Psoas muscle (tissue), 7 donors: ENCODE measurements at regions not wholly inside any gene's neighbourhood (a gene's known extent, or its start where the extent isn't known, plus 50 kb on each side); places are given as distances from the start of the nearest gene placed in this dataset.

Source experiments
- ATAC-seq, 4 donors: fragments of 200-7000 bp; cut with Tn5 transposase; one replicate each; pipeline ENCODE4 v1.9.1; 2020; ENCODE audit warnings: moderate library complexity in 3 of 4, mild to moderate bottlenecking in 2 of 4
- DNase-seq, 2 donors: peaks; one replicate each; pipeline ENCODE4 v3.0.0-alpha.2; 2020
- H3K27ac ChIP-seq: fragments of 200-600 bp; one replicate; pipeline ENCODE4 v1.8.0; 2022
- H3K27me3 ChIP-seq, 3 donors: fragments of 200-600 bp in 1 of 3; one replicate each; pipeline versions ENCODE4 v1.6.1 to v1.8.0; 2013 to 2022; ENCODE audit warnings: low read length in 2 of 3, mild to moderate bottlenecking in 2 of 3, moderate library complexity in 1 of 3; ENCODE audit not compliant: insufficient read depth in 3 of 3
- H3K36me3 ChIP-seq, 2 donors: fragments of 200-600 bp in 1 of 2; one replicate each; pipeline versions ENCODE4 v1.6.1 to v1.8.0; 2013 to 2022; ENCODE audit warnings: low read depth in 1 of 2, mild to moderate bottlenecking in 1 of 2, moderate library complexity in 1 of 2; ENCODE audit not compliant: insufficient read depth in 1 of 2
- H3K4me1 ChIP-seq: fragments of 200-600 bp; one replicate; pipeline ENCODE4 v1.8.0; 2022
- H3K4me3 ChIP-seq: fragments of 200-600 bp; one replicate; pipeline ENCODE4 v1.8.0; 2022; ENCODE audit warnings: mild to moderate bottlenecking
- H3K9me3 ChIP-seq: fragments of 200-600 bp; one replicate; pipeline ENCODE4 v1.8.0; 2022
- WGBS, 3 donors: extraction: QIAGEN DNeasy Blood & Tissue Kit; methylation state at CpG; one replicate each; pipeline versions ENCODE4 v1.1.6 to v1.1.7; 2013; 5-methylcytosine and 5-hydroxymethylcytosine counted together
- intact Hi-C, 2 donors: fragments of 100-400 bp; cut with DNase I; formaldehyde crosslinking; loops; one replicate each; pipeline versions ENCODE4 v1.11.0 to v1.14.2; 2022
- TF ChIP-seq, protein P1 (sequence below): fragments of 200-600 bp; IDR thresholded peaks from one replicate; pipeline ENCODE4 v1.8.0; 2022; ENCODE audit warnings: antibody characterized with exemption
- donor health status: healthy with polysubstance abuse.
- donor health status: DM: no; HTN: no; CAD: no; lungs with moderate emphysema.
- donor health status: Bipolar disorder and iron deficiency.
- donor health status: healthy.
- donor health status: DM: yes; HTN: yes; CAD: no.
- donor health status: DM: no; HTN: no; CAD: no.
- donor health status: DM: yes; HTN: yes; CAD: no.

- TF ChIP-seq, protein P1, sequence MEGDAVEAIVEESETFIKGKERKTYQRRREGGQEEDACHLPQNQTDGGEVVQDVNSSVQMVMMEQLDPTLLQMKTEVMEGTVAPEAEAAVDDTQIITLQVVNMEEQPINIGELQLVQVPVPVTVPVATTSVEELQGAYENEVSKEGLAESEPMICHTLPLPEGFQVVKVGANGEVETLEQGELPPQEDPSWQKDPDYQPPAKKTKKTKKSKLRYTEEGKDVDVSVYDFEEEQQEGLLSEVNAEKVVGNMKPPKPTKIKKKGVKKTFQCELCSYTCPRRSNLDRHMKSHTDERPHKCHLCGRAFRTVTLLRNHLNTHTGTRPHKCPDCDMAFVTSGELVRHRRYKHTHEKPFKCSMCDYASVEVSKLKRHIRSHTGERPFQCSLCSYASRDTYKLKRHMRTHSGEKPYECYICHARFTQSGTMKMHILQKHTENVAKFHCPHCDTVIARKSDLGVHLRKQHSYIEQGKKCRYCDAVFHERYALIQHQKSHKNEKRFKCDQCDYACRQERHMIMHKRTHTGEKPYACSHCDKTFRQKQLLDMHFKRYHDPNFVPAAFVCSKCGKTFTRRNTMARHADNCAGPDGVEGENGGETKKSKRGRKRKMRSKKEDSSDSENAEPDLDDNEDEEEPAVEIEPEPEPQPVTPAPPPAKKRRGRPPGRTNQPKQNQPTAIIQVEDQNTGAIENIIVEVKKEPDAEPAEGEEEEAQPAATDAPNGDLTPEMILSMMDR = no peak
- DNase-seq (no peak), ATAC-seq (no peak)
- intact Hi-C loops = no loop called here
- H3K27ac ChIP-seq = no peak overlapping the region
- H3K36me3 ChIP-seq = no peaks in the 10 kb centered on the region
- WGBS, 3 donors = 41 to 85% (median 67%) methylated on average over 2 of the region's 2 CpGs
- H3K27me3 ChIP-seq = no peaks in the 10 kb centered on the region
- no peaks in the 10 kb centered on the region for H3K9me3 ChIP-seq
- no peaks in the 10 kb centered on the region for H3K4me1 ChIP-seq
- no peak overlapping the region for H3K4me3 ChIP-seq
These were observed 1447.1 kb downstream of the PCDH19 start for GRCh38 chrX:98962996-98963395.

GRCh38 chrX:98956014-98956413 is 1454.1 kb downstream of the PCDH19 start:
- Histone ChIP-seq H3K4me3 (no peak overlapping the region), H3K36me3 (no peaks in the 10 kb centered on the region), H3K9me3 (peaks cover 6% of the 10 kb centered on the region), H3K27ac (no peak overlapping the region), H3K27me3 (peaks cover 0 to 6% (median 0%) of the 10 kb centered on the region in 3 donors), H3K4me1 (no peaks in the 10 kb centered on the region)
- DNase-seq = no peak
- no peak for ATAC-seq
- TF ChIP-seq, protein P1 = no peak
- intact Hi-C loops = no loop called here
- 45 to 54% (median 52%) methylated on average over 2 of the region's 2 CpGs for WGBS, 3 donors

GRCh38 chrX:98939456-98939855 is 1470.6 kb downstream of the PCDH19 start:
- Histone ChIP-seq H3K4me3 (no peak overlapping the region), H3K27me3 (no peaks in the 10 kb centered on the region), H3K9me3 (no peaks in the 10 kb centered on the region), H3K4me1 (no peaks in the 10 kb centered on the region), H3K27ac (no peak overlapping the region), H3K36me3 (no peaks in the 10 kb centered on the region)
- ATAC-seq (no peak), DNase-seq (no peak)
- intact Hi-C loops = no loop called here
- WGBS, 3 donors = 8 to 14% (median 11%) methylated on average over 3 of the region's 3 CpGs
- TF ChIP-seq, protein P1 = no peak

- no peak for DNase-seq
- H3K4me3 ChIP-seq = no peak overlapping the region
- TF ChIP-seq, protein P1 = no peak
- no peaks in the 10 kb centered on the region for H3K9me3 ChIP-seq
- no peaks in the 10 kb centered on the region for H3K36me3 ChIP-seq
- H3K4me1 ChIP-seq = no peaks in the 10 kb centered on the region
- no peaks in the 10 kb centered on the region for H3K27me3 ChIP-seq
- ATAC-seq = no peak
- intact Hi-C loops = no loop called here
- no peak overlapping the region for H3K27ac ChIP-seq
- 6 to 27% (median 14%) methylated on average over 1 of the region's 1 CpG for WGBS, 3 donors
These were observed 1478.9 kb downstream of the PCDH19 start for GRCh38 chrX:98931216-98931615.

DNA sequence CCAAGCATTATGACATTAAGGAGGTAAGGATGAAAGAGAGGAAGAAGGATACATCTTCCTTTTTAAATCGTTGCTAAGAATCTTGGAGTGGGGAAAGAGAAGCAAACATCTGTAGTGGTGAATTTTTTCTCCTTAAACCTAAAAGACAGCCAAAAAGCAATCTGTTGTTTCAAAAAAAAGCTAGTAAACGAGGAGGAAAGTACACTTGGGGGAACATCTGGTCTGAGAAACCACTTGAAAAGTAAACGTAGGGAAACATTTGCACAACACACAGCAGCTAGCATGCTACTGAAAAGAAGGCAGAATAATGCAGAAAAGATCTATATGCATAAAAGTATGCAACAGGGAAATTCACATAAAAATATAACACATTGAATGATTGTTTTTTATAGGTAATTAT is 1485.6 kb downstream of the PCDH19 start:
- TF ChIP-seq, protein P1 = no peak
- Histone ChIP-seq H3K9me3 (peaks cover 5% of the 10 kb centered on the region), H3K27me3 (no peaks in the 10 kb centered on the region), H3K4me1 (no peaks in the 10 kb centered on the region), H3K27ac (no peak overlapping the region), H3K36me3 (no peaks in the 10 kb centered on the region), H3K4me3 (no peak overlapping the region)
- intact Hi-C loops = no loop called here
- WGBS, 3 donors = 32 to 41% (median 40%) methylated on average over 3 of the region's 3 CpGs
- DNase-seq (no peak), ATAC-seq (no peak)
